Activated CD8-positive, alpha-beta T cell treated with anti-CD3 and anti-CD28 coated beads, Interleukin-2, amount 10 ng/mL, durations not matched to agents 7 days and 5 days (primary cell): ENCODE measurements at regions not wholly inside any gene's neighbourhood (a gene's known extent, or its start where the extent isn't known, plus 50 kb on each side); places are given as distances from the start of the nearest gene placed in this dataset.

Experiments used
- ATAC-seq: fragments of 150-1000 bp; cut with Tn5 transposase; one replicate; pipeline ENCODE4 v1.10.0; 2021; ENCODE audit warnings: moderate library complexity
- CTCF ChIA-PET: fragments of 350-600 bp; sonication (Branson Sonifier 250); formaldehyde crosslinking; loops from one replicate; lab custom pipeline; 2021; ENCODE audit warnings: antibody characterized with exemption; lab: Charles Lee
- POLR2A ChIA-PET: fragments of 350-600 bp; sonication (Branson Sonifier 250); formaldehyde crosslinking; loops from one replicate; lab custom pipeline; 2021; ENCODE audit warnings: antibody characterized with exemption; lab: Charles Lee
- DNase-seq: peaks from one replicate; pipeline ENCODE4 v3.0.0-alpha.2; 2020
- H3K27ac Mint-ChIP-seq: one replicate; pipeline ENCODE4 v1.8.0; 2021; ENCODE audit warnings: mild to moderate bottlenecking, mixed read lengths
- H3K27me3 Mint-ChIP-seq: one replicate; pipeline ENCODE4 v1.8.0; 2021; ENCODE audit warnings: low read depth, mixed read lengths
- H3K36me3 Mint-ChIP-seq: one replicate; pipeline ENCODE4 v1.8.0; 2021; ENCODE audit warnings: low read depth, mixed read lengths
- H3K4me1 Mint-ChIP-seq: one replicate; pipeline ENCODE4 v1.8.0; 2021; ENCODE audit warnings: low read depth, mixed read lengths
- H3K4me3 Mint-ChIP-seq: one replicate; pipeline ENCODE4 v1.8.0; 2021; ENCODE audit warnings: mild to moderate bottlenecking, mixed read lengths
- H3K9me3 Mint-ChIP-seq: one replicate; pipeline ENCODE4 v1.8.0; 2022; ENCODE audit warnings: mixed read lengths; ENCODE audit not compliant: insufficient read depth

GRCh38 chr4:18881556-18881955 lies 860.0 kb upstream of the LCORL start:
- Mint-ChIP-seq H3K36me3 (no peaks in the 10 kb centered on the region), H3K27me3 (no peaks in the 10 kb centered on the region), H3K9me3 (peaks cover 6% of the 10 kb centered on the region), H3K4me3 (no peak overlapping the region), H3K4me1 (no peaks in the 10 kb centered on the region), H3K27ac (no peak overlapping the region)
- no peak for DNase-seq
- ATAC-seq: no peak
- CTCF ChIA-PET: no interaction called here
- POLR2A ChIA-PET: no interaction called here

GRCh38 chr4:18880871-18881270 lies 859.3 kb upstream of the LCORL start:
- Mint-ChIP-seq H3K4me3 (no peak overlapping the region), H3K4me1 (no peaks in the 10 kb centered on the region), H3K36me3 (no peaks in the 10 kb centered on the region), H3K9me3 (peaks cover 6% of the 10 kb centered on the region), H3K27ac (no peak overlapping the region), H3K27me3 (no peaks in the 10 kb centered on the region)
- POLR2A ChIA-PET: no interaction called here
- CTCF ChIA-PET: no interaction called here
- ATAC-seq: no peak
- DNase-seq: no peak

- H3K4me3 Mint-ChIP-seq: no peak overlapping the region
- ATAC-seq (no peak), DNase-seq (no peak)
- H3K27ac Mint-ChIP-seq: no peak overlapping the region
- no peaks in the 10 kb centered on the region for H3K27me3 Mint-ChIP-seq
- ChIA-PET CTCF (no interaction called here), POLR2A (no interaction called here)
- peaks cover 19% of the 10 kb centered on the region for H3K9me3 Mint-ChIP-seq
- no peaks in the 10 kb centered on the region for H3K36me3 Mint-ChIP-seq
- no peaks in the 10 kb centered on the region for H3K4me1 Mint-ChIP-seq
These were observed 857.0 kb upstream of the LCORL start for GRCh38 chr4:18878561-18878960.

GRCh38 chr4:18869166-18869565 lies 847.6 kb upstream of the LCORL start:
- ATAC-seq (no peak), DNase-seq (no peak)
- POLR2A ChIA-PET: no interaction called here
- Mint-ChIP-seq H3K4me1 (no peaks in the 10 kb centered on the region), H3K27me3 (no peaks in the 10 kb centered on the region), H3K27ac (no peak overlapping the region), H3K4me3 (no peak overlapping the region), H3K9me3 (peaks cover 11% of the 10 kb centered on the region), H3K36me3 (no peaks in the 10 kb centered on the region)
- CTCF ChIA-PET: no interaction called here

GRCh38 chr4:18860836-18861530 lies 839.4 kb upstream of the LCORL start:
- no peak overlapping the region for H3K4me3 Mint-ChIP-seq
- POLR2A ChIA-PET: no interaction called here
- DNase-seq: no peak
- CTCF ChIA-PET: no interaction called here
- no peaks in the 10 kb centered on the region for H3K36me3 Mint-ChIP-seq
- no peak for ATAC-seq
- no peak overlapping the region for H3K27ac Mint-ChIP-seq
- no peaks in the 10 kb centered on the region for H3K4me1 Mint-ChIP-seq
- peaks cover 6% of the 10 kb centered on the region for H3K9me3 Mint-ChIP-seq
- no peaks in the 10 kb centered on the region for H3K27me3 Mint-ChIP-seq

GRCh38 chr4:18859468-18859867 lies 837.9 kb upstream of the LCORL start:
- Mint-ChIP-seq H3K36me3 (no peaks in the 10 kb centered on the region), H3K4me3 (no peak overlapping the region), H3K27me3 (no peaks in the 10 kb centered on the region), H3K4me1 (no peaks in the 10 kb centered on the region), H3K9me3 (peaks cover 6% of the 10 kb centered on the region), H3K27ac (no peak overlapping the region)
- DNase-seq: no peak
- POLR2A ChIA-PET: no interaction called here
- no peak for ATAC-seq
- CTCF ChIA-PET: no interaction called here

GRCh38 chr4:18858229-18858922 lies 836.8 kb upstream of the LCORL start:
- Mint-ChIP-seq H3K27me3 (no peaks in the 10 kb centered on the region), H3K4me3 (no peak overlapping the region), H3K36me3 (no peaks in the 10 kb centered on the region), H3K4me1 (no peaks in the 10 kb centered on the region), H3K27ac (no peak overlapping the region), H3K9me3 (peaks cover 3% of the 10 kb centered on the region)
- DNase-seq (no peak), ATAC-seq (no peak)
- CTCF ChIA-PET: no interaction called here
- POLR2A ChIA-PET: no interaction called here

GRCh38 chr4:18850867-18851266 lies 829.3 kb upstream of the LCORL start:
- Mint-ChIP-seq H3K4me1 (no peaks in the 10 kb centered on the region), H3K4me3 (no peak overlapping the region), H3K27me3 (no peaks in the 10 kb centered on the region), H3K9me3 (no peaks in the 10 kb centered on the region), H3K27ac (no peak overlapping the region), H3K36me3 (no peaks in the 10 kb centered on the region)
- no peak for ATAC-seq
- no peak for DNase-seq
- CTCF ChIA-PET: no interaction called here
- POLR2A ChIA-PET: no interaction called here

- Mint-ChIP-seq H3K27me3 (no peaks in the 10 kb centered on the region), H3K36me3 (no peaks in the 10 kb centered on the region)
These were observed 825.8 kb upstream of the LCORL start for GRCh38 chr4:18847249-18847890.

GRCh38 chr4:18846313-18846712 lies 824.8 kb upstream of the LCORL start:
- Mint-ChIP-seq H3K36me3 (no peaks in the 10 kb centered on the region), H3K27me3 (no peaks in the 10 kb centered on the region), H3K4me3 (no peak overlapping the region), H3K4me1 (no peaks in the 10 kb centered on the region), H3K27ac (no peak overlapping the region), H3K9me3 (peaks cover 14% of the 10 kb centered on the region)
- POLR2A ChIA-PET: no interaction called here
- CTCF ChIA-PET: interaction anchor here (0.6 kb wide), 1 partner anchor 312 kb away, joined by 3 read pairs; no protein-coding TSS in a partner anchor
- ATAC-seq (no peak), DNase-seq (no peak)

More at GRCh38 chr4:18847249-18847890, 825.8 kb upstream of the LCORL start:
- ATAC-seq: no peak
- Mint-ChIP-seq H3K9me3 (peaks cover 5% of the 10 kb centered on the region), H3K27ac (no peak overlapping the region), H3K4me3 (no peak overlapping the region), H3K4me1 (no peaks in the 10 kb centered on the region)
- DNase-seq: no peak
- POLR2A ChIA-PET: no interaction called here
- CTCF ChIA-PET: no interaction called here

GRCh38 chr4:18844726-18845125 lies 823.2 kb upstream of the LCORL start:
- peaks cover 17% of the 10 kb centered on the region for H3K9me3 Mint-ChIP-seq
- no peak overlapping the region for H3K27ac Mint-ChIP-seq
- ChIA-PET CTCF (no interaction called here), POLR2A (no interaction called here)
- H3K4me1 Mint-ChIP-seq: no peaks in the 10 kb centered on the region
- H3K36me3 Mint-ChIP-seq: no peaks in the 10 kb centered on the region
- no peak overlapping the region for H3K4me3 Mint-ChIP-seq
- ATAC-seq (no peak), DNase-seq (no peak)
- H3K27me3 Mint-ChIP-seq: no peaks in the 10 kb centered on the region

GRCh38 chr4:18842431-18842830 lies 820.9 kb upstream of the LCORL start:
- no peaks in the 10 kb centered on the region for H3K36me3 Mint-ChIP-seq
- POLR2A ChIA-PET: no interaction called here

More at GRCh38 chr4:18842431-18842830, 820.9 kb upstream of the LCORL start:
- no peaks in the 10 kb centered on the region for H3K4me1 Mint-ChIP-seq
- no peak for ATAC-seq
- DNase-seq: no peak
- no peak overlapping the region for H3K27ac Mint-ChIP-seq
- H3K4me3 Mint-ChIP-seq: no peak overlapping the region
- no peaks in the 10 kb centered on the region for H3K27me3 Mint-ChIP-seq
- peaks cover 22% of the 10 kb centered on the region for H3K9me3 Mint-ChIP-seq
- CTCF ChIA-PET: no interaction called here
